DMS114 treated with DMSO at 0.1 percent for 48 hours (cell line): ENCODE measurements at regions not wholly inside any gene's neighbourhood (a gene's known extent, or its start where the extent isn't known, plus 50 kb on each side); places are given as distances from the start of the nearest gene placed in this dataset.
A peak's percentile ranks its signal among the peaks of the same experiment; 100 is the strongest.

Experiments
- DNase-seq: peaks from one replicate; lab custom pipeline; 2025; ENCODE audit not compliant: unreplicated experiment; lab: John Stamatoyannopoulos, UW

DNA sequence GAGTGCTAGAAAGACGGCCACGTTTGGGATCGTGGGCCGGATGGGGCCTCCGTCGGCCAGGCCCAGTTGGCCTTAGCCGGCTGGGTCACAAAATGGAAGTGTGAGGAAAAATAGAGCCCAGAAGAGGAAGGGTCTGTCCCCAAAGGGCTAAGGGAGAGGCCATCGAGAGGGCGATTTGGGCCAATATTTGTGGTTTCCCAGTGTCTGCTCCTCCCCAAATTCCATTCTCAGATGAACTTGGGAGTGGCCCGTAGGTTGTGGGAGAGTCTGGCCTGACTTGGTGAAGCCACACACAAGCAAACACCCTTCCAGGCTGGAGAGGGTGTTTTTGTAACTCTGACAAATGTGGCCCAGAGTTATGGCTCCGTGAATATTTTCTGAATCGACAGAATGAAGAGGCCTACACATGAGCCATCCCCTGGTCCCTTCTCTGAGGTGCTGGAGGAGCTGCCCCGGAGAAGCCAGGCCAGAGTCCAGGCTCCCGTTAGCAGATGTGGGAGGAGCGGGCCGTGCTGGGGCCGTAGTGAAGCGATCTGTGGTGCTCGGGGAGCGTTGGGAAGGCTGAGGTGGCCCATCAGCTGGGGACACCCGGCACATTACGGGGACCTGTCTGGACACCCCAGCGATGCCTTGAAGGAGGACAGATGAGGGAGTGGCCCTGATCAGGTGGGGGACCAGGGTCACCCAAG is 73.5 kb upstream of the PPARA start:
- DNase-seq, result no peak

DNA sequence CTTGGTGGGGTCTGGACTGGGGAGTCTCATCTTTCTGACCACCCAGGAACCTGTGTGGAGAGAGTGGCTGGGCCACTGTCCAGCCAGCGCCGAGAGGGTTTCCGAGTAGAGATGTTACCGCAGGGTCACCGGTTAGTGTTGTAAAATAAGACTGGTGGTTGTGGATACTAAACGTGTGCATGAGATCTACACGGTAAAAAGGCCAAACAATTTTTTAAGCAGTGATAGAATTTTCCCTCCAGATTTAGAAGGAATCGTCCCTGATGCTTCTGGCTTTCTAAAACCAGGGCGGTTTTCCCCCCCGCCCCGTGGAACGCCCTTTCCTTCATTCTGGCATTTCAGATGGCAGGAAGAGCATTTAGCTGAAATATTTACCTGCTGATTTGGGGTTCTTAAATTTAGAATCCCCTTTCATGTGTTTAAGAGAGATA is 72.6 kb upstream of the PPARA start:
- DNase-seq, result no peak

DNA sequence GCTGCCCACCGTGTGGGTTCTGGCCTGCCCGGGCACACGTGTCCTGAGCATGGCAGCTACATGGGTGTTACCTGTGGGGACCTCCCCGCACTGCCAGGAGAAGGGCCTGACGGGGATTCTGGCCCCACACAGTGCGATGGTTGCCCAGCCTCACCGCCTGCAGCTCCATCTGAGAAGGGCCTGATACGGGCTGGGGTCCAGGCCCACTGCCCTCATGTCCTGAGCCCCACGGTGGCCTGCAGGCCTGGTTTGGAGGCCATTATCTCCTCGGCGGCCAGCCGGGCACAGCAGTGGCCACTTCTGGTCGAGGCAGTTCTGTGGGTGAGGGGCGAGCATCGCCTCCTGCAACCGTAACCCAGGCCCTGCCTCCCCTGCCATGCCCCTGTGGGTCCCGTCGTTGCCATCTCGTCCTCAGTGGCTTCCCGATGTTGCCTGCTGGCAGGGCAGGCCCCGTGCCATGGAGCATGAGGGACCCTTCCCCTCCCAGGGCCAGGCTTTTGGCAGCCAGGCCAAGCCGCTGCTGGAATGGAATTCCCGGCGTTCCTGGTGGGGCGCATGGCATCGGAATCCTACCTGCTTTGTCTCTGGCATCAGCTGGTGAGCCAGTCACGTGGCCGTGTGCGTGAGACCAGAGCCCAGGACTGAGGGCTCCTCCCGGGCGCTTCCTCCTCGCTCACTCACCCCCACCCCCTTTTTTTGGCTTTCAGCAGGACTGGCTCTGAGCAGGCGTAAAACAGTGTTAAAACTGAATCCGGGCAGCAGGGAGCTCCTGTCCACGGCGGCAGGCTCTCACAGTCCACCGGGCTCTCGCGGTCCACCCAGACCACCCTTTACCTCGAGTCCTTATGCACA is 71.9 kb upstream of the PPARA start:
- DNase-seq, result peak; percentile 34

- DNase-seq, result no peak
These were observed 71.0 kb upstream of the PPARA start for GRCh38 chr22:46079093-46079860.

DNA sequence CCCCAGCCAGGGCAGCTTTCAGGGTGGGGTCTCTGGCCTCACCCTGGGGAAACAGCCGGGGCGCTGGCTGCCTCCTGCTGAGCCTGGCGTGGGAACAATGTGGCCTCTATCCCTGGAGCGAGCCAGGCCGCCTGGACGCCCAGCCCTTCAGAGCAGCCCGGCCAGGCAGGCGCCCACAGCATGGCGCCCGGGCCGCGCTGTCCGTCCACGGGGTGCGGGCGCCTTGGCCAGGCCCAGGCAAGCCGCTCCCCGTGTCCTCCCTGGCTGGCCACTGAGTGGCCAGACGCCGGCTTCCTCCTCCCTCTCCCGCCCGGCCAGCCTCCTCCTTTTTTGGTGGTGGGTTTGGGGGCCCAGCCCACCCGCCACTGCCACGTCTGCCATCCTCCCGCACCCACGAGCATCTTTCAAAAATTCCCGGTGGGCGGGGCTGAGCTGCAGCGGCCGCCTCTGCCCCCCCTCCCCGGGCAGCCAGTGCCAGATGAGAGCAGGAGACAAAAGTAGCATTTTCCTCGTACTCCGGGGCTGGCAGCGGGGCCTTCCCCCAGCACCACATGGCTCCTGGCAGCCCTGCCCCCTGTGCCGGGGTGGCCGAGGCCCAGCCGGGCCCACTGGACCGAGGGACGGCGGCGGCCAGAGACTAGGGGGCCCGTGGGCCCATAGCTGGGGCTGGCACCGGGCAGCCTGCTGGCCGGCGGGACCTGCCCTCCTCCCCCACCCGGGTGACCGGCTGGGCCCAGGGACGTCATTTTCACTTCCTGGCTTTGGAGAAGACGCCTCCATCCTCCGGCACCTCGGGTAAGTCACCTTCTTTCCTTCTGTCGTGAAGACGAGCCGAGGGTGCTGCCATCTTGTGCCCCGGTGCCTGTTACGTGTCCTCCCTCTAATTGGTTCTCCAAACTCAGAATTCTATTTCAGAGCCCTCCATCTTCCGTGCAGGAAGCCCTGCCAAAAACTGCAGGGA is 70.2 kb upstream of the PPARA start:
- peak; percentile 78 for DNase-seq

- DNase-seq, result no peak
These were observed 69.1 kb upstream of the PPARA start for GRCh38 chr22:46081036-46081830.

GRCh38 chr22:46081831-46082210 is 68.5 kb upstream of the PPARA start:
- peak; percentile 17 for DNase-seq

DNA sequence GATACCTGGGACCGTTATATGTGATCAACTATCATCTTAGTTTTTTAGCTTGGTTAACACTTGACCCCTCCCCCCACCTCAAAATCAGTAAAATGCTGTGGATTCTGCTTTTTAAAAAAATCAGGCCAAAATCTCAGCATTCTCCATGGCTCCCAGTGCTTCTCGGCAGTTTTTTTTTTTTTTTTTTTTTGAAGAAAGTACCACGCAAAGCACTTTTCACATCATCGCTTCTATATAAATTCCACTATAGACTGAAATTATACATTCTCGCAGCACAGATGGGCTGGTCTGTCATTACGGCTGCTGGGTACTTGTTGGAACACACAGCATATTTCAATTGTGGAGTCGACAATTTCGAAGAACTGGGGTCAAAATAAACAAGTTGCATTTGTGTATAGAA is 67.7 kb upstream of the PPARA start:
- no peak for DNase-seq

GRCh38 chr22:46083383-46084350 is 66.7 kb upstream of the PPARA start:
- DNase-seq, result no peak

DNA sequence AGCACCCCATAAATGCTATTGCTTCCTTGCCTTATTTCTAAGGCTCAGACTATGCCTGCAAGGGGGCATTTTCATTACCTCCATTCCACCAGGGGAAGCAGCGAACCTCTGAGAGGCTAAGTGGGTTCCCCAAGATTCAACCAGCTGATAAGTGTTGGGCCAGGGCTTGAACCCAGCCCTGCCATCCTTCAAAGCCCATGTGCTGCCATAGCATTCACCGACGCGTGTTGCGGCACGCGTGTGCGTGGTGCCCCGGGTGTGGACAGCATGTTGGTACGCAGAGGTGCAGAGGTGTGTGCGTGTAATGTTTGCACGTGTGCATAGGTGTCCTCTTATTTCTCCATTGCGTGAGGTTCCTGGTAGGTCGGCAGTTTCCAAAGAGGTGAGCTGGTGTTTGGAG is 66.0 kb upstream of the PPARA start:
- DNase-seq, result no peak

GRCh38 chr22:46084943-46085827 is 65.1 kb upstream of the PPARA start:
- DNase-seq, result no peak

DNA sequence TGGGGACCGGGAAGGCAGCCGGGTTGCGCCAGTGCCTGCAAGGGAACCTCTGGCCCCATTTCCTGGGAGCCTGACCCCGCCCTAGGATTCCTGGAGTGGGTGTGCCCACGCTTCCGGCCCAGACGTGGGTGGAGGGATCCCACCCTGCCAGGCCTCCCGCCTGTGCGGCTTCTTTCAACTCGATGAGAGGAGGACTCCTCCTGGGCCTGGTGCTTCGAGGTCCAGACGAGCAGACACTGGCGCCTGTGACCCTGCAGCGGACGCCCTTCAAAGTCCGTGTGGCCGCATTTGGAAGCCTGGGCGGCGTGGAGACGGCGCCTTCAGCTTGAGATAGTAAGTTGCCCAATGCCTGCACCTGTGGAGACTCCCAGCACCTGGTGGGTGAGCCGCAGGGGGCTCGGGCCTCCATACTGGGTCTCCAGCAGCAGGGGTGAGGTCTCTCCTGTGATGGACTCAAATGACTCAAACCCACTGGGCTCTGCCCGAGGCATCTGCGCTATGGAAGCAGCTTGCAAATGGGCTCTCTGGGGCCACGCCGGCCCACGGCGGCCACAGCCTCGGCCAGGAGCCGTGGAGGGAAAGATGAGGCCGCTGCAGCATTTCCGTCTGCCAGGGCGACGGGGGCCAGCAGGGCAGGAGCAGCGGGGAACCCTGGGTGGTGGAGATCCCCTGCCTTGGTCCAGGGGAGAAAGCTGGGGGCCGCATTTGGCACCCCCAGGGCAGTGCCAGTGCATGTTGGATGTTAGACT is 64.3 kb upstream of the PPARA start:
- DNase-seq, result no peak

- no peak for DNase-seq
These were observed 63.6 kb upstream of the PPARA start for GRCh38 chr22:46086577-46087335.

DNA sequence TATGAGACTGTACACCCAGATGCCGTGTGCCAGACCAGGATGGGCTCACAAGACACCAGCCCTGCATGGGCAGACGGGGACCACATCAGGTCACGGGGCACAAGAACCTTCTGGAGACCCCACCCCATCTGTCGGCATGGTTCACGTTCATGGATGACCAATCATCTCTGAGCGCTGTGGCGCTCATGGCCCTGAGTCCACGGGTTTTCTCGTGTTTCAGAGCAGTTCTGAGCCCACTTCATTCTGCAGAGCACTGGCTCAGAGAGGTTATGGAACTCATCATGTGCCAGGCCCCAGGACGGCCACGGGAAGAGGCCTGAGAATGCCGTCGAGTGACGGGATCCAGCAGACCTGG is 63.0 kb upstream of the PPARA start:
- DNase-seq, result no peak

DNA sequence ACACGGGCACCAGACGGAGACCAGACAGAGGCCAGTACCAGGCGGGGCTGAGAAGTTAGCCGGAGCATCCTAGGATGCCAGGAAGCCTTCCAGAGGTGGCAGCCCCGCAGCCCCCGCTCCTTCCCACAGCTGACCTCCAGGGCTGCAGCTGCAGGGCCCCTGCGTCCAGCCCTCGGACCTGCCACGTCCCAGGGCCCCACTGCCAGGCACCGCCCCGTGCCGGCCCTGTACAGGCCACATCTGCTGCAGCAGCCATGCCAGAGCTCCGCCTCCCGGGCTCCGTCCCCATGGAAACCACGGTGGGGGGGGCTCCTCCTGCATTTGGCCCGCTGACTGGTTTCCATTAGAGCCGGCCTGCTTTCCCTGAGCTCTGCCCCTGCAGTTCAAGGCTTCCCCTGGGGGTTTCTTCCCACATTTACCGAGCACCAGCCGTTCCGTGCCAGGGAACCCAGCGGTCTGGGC is 62.5 kb upstream of the PPARA start:
- DNase-seq, result no peak
